ENCODE measurements at regions not wholly inside any gene's neighbourhood (a gene's known extent, or its start where the extent isn't known, plus 50 kb on each side); places are given as distances from the start of the nearest gene placed in this dataset.
"Not testable (repeated sequence)": the region's sequence is repeated elsewhere in the genome, so short reads cannot be mapped to it uniquely, and the experiment has no call there.

GRCh38 chr10:9301554-9301953 lies 1247.1 kb downstream of the GATA3 start:
- intact Hi-C loops (cut with DNase I): loop anchor here (5.0 to 10.0 kb wide), 2 partner anchors 1427 to 1774 kb away; no protein-coding TSS in a partner anchor
- DNase-seq (ENCODE audit: missing footprints): no peak
- no peak for ATAC-seq

- ATAC-seq (no peak), DNase-seq (ENCODE audit: missing footprints) (no peak)
- intact Hi-C loops (cut with DNase I): loop anchor here (5.0 to 10.0 kb wide), 2 partner anchors 1427 to 1775 kb away; no protein-coding TSS in a partner anchor
Observed at GRCh38 chr10:9302140-9302746, 1247.8 kb downstream of the GATA3 start.

GRCh38 chr10:9305018-9305655 lies 1250.6 kb downstream of the GATA3 start:
- DNase-seq (ENCODE audit: missing footprints) (no peak), ATAC-seq (no peak)
- intact Hi-C loops (cut with DNase I): loop anchor here (10.0 kb wide), 1 partner anchor 1430 kb away; no protein-coding TSS in a partner anchor

DNA sequence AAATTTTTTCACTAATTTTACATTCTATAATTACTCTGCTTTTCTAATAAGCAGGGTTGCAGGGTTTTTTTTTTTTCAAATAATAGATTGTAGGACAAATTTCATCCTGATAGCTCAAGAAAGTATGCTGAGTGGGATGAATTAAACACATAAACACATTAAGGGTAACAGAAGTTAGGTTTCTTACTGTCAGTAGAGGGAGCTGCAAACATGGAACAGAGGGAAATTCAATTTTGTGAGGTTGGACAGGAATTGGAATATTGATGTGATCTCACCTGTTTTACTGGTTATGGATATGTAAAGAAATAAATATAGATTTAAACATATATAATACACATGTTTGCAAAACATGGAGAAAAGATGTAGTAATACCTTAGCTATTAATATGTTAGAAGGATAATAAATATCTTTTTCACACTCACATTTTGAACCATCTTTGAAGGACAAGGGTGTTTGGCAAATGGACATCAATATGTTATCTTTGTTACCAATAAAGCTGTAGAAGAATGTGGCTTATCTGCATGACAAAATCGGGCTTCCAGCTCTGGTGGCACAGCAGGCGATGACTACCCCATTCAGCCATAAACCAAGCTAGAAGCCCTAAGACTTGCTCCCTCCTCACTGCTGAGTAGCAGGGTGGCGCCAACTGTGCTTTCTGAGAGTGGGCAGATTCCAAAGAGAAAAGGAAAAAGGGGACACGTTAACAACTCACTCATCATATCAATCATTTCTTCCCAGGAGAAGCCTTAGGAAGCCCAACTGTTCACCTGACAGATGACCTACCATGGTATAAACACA lies 1257.4 kb downstream of the GATA3 start:
- intact Hi-C loops (cut with DNase I): no loop called here
- ATAC-seq: no peak
- DNase-seq (ENCODE audit: missing footprints): no peak

GRCh38 chr10:9315292-9315691 lies 1260.8 kb downstream of the GATA3 start:
- DNase-seq (ENCODE audit: missing footprints): no peak
- intact Hi-C loops (cut with DNase I): no loop called here
- ATAC-seq: no peak

DNA sequence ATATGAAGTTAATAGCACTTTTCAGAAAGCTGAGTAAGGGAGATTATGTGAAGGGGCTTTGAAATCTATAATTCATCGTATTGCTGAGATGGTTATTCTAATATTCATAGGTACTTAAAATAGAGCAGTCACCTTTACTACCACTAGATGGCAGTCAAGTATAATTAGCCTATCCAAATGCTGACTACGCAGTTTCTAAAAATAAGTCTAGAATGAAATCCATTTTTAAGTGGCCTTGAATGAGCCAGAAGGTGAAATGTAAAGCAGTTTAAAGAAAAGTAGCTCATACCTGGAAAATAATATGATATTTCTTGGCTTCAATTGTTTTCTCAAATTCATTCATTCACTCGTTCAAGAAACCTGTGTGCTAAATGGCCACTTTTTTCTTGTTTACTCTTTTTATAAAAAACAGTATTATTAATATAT lies 1277.1 kb downstream of the GATA3 start:
- intact Hi-C loops (cut with DNase I): no loop called here
- ATAC-seq: peak; percentile 50
- DNase-seq (ENCODE audit: missing footprints): no peak

DNA sequence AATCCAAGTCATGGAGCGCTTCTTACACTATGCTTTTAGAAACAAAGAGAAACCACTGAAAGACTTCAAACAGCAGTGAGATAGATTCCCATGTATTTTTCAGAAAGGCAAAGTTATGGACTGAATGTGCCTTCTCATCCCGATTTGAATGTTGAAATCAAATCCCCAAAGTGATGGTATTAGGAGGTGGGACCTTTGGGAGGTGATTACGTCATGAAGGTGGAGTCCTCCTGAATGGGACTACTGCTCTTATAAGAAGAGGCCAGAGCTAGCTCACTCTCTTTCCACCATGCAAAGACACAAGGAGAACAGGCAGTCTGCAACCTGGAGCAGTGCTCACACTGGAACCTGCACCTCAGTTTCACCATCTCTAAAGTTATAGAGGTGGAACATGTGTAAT lies 1279.8 kb downstream of the GATA3 start:
- ATAC-seq (no peak), DNase-seq (ENCODE audit: missing footprints) (no peak)
- intact Hi-C loops (cut with DNase I): no loop called here

GRCh38 chr10:9339716-9340115 lies 1285.2 kb downstream of the GATA3 start:
- ATAC-seq (no peak), DNase-seq (ENCODE audit: missing footprints) (no peak)
- intact Hi-C loops (cut with DNase I): no loop called here

GRCh38 chr10:9342885-9343570 lies 1288.5 kb downstream of the GATA3 start:
- intact Hi-C loops (cut with DNase I): no loop called here
- DNase-seq (ENCODE audit: missing footprints) (no peak), ATAC-seq (no peak)

DNA sequence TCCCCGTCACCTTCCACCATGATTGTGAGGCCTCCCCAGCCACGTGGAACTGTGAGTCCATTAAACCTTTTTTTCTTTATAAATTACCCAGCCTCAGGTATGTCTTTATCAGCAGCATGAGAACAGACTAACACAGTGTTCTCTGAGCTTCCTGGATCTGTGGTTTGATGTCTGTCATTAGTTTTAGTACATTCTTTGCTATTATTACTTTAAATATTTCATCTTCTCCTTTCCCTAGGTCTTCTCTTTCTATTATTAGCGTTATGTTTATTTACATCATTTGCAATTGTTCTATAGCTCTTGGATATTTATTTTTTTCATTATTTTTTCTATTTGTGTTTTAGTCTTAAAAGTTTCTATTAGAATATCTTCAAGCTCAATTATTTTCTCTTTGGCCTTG lies 1293.4 kb downstream of the GATA3 start:
- intact Hi-C loops (cut with DNase I); ATAC-seq; DNase-seq (ENCODE audit: missing footprints): not testable (repeated sequence)

DNA sequence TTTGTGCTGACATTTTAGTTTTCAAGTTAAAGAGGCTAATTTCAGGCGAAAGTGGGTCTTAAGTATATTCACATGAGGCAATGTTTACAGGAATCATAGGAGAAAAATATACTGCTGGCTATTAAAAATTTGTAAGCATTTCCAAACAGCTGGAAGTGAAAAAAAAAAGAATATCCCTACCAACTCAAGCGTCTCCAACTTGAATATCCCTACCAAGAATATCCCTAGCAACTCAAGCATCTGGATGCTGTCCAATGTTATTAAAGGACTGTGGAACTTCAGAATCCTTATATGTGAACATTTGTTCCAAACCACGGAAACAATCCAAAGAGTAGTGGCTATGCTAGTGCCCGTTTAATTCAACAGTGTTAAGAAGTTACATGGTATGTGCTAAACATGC lies 1303.0 kb downstream of the GATA3 start:
- DNase-seq (ENCODE audit: missing footprints) (no peak), ATAC-seq (no peak)
- intact Hi-C loops (cut with DNase I): no loop called here

GRCh38 chr10:9362721-9363120 lies 1308.2 kb downstream of the GATA3 start:
- no peak for DNase-seq (ENCODE audit: missing footprints)
- intact Hi-C loops (cut with DNase I): no loop called here
- no peak for ATAC-seq

GRCh38 chr10:9379183-9379582 lies 1324.7 kb downstream of the GATA3 start:
- no peak for DNase-seq (ENCODE audit: missing footprints)
- intact Hi-C loops (cut with DNase I): no loop called here
- no peak for ATAC-seq

- no peak for DNase-seq (ENCODE audit: missing footprints)
- no peak for ATAC-seq
- intact Hi-C loops (cut with DNase I): no loop called here
Observed at GRCh38 chr10:9381733-9382532, 1327.4 kb downstream of the GATA3 start.

DNA sequence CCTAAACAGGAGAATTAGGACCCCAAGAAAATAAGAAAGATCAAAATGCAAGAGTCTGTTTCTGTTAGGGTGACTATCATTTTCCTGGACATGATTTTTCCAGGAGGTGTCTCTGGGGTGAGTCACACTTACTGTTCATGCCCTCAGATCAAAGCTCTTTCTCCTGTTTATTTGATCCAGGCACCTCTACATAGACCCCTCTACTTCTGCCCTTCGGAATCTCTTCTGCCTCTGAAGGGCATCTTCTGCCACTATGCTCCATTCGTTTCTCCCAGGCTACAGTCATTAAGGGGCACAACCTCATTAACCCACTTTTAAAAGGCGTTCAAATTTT lies 1328.0 kb downstream of the GATA3 start:
- DNase-seq (ENCODE audit: missing footprints): no peak
- ATAC-seq: no peak
- intact Hi-C loops (cut with DNase I): no loop called here

GRCh38 chr10:9390516-9390915 lies 1336.0 kb downstream of the GATA3 start:
- intact Hi-C loops (cut with DNase I): no loop called here
- no peak for DNase-seq (ENCODE audit: missing footprints)

DNA sequence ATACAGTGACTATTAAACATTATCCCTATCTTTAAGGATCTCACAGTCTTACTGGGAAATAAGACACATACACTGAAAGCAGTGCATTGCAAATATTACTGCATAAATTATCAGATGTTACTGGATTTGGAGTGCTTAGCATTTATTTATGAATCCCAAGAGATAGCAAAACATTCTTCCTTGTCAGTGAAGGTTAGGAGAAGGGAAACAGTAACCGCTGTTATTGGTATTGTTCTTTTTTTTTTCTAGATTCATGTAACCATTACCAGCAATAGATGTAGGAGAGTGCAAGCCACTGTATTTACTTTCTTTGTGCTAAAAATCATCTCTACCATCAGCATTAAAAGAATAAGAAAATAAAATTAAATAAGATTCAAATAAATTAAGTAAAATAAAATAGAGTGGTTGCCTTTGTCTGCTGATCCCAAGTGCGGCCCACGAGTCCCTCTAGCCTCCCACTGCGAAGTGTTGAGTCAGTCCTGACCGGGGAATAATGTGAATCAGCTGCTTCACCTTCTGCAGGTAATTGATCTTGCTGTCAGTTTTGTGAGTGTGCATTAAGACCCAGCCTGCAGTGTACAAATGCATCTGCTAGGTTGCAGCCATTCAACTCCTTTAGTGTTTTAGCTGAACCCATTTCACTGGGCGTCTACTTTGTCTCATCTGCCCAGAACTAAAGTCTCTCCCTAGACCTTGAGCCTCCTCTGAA lies 1344.9 kb downstream of the GATA3 start:
- intact Hi-C loops (cut with DNase I): no loop called here
- DNase-seq (ENCODE audit: missing footprints) (no peak), ATAC-seq (no peak)

More at GRCh38 chr10:9390516-9390915, 1336.0 kb downstream of the GATA3 start:
- ATAC-seq: no peak

- intact Hi-C loops (cut with DNase I); ATAC-seq; DNase-seq (ENCODE audit: missing footprints): not testable (repeated sequence)
Observed at GRCh38 chr10:9402067-9402466, 1347.6 kb downstream of the GATA3 start.

All from Right ventricle myocardium inferior (tissue), 1 donor.